RWPE2 (cell line): ENCODE measurements at regions not wholly inside any gene's neighbourhood (a gene's known extent, or its start where the extent isn't known, plus 50 kb on each side); places are given as distances from the start of the nearest gene placed in this dataset.

ENCODE experiments used
- ATAC-seq: fragments of 200-7000 bp; cut with Tn5 transposase; 3 replicates; pipeline ENCODE4 v1.9.1; 2021; ENCODE audit warnings: low read depth
- DNase-seq: peaks from one replicate; pipeline ENCODE4 v3.0.0-alpha.2; 2020; ENCODE audit warnings: low spot score
- H3K27ac ChIP-seq: fragments of 450-650 bp; 2 replicates; pipeline ENCODE4 v1.5.1; 2017; ENCODE audit warnings: mild to moderate bottlenecking; ENCODE audit not compliant: poor library complexity, severe bottlenecking
- H3K27me3 ChIP-seq: fragments of 250-450 bp; sonication (Bioruptor Pico); 2 replicates; pipeline ENCODE4 v1.5.1; 2021; ENCODE audit warnings: mild to moderate bottlenecking, moderate library complexity; ENCODE audit not compliant: insufficient read depth, poor library complexity, severe bottlenecking
- H3K36me3 ChIP-seq: fragments of 250-450 bp; sonication (Bioruptor Pico); 2 replicates; pipeline ENCODE4 v1.5.1; 2020; ENCODE audit warnings: low read depth, mild to moderate bottlenecking, moderate library complexity
- H3K4me1 ChIP-seq: fragments of 250-450 bp; sonication (Bioruptor Pico); 2 replicates; pipeline ENCODE4 v1.5.1; 2021; ENCODE audit warnings: mild to moderate bottlenecking, moderate library complexity; ENCODE audit not compliant: insufficient read depth, poor library complexity, severe bottlenecking
- H3K4me3 ChIP-seq: fragments of 250-450 bp; sonication (Bioruptor Pico); 2 replicates; pipeline ENCODE4 v1.5.1; 2021; ENCODE audit warnings: mild to moderate bottlenecking, moderate library complexity; ENCODE audit not compliant: severe bottlenecking
- H3K9me3 ChIP-seq: fragments of 250-450 bp; sonication (Bioruptor Pico); 2 replicates; pipeline ENCODE4 v1.5.1; 2021; ENCODE audit warnings: mild to moderate bottlenecking, moderate library complexity; ENCODE audit not compliant: severe bottlenecking
- CTCF ChIP-seq: fragments of 450-650 bp; IDR thresholded peaks from one replicate; pipeline ENCODE4 v1.5.1; 2017; ENCODE audit warnings: mild to moderate bottlenecking, moderate library complexity; ENCODE audit not compliant: poor library complexity, severe bottlenecking

- Histone ChIP-seq H3K36me3 (no peaks in the 10 kb centered on the region), H3K4me3 (no peak overlapping the region), H3K4me1 (no peaks in the 10 kb centered on the region), H3K27me3 (no peaks in the 10 kb centered on the region), H3K9me3 (no peaks in the 10 kb centered on the region), H3K27ac (no peak overlapping the region)
- ATAC-seq, result no peak
- TF ChIP-seq CTCF, result no peak
- DNase-seq, result no peak
Observed at GRCh38 chr1:79737193-79737592, 730.7 kb upstream of the ADGRL4 start.

DNA sequence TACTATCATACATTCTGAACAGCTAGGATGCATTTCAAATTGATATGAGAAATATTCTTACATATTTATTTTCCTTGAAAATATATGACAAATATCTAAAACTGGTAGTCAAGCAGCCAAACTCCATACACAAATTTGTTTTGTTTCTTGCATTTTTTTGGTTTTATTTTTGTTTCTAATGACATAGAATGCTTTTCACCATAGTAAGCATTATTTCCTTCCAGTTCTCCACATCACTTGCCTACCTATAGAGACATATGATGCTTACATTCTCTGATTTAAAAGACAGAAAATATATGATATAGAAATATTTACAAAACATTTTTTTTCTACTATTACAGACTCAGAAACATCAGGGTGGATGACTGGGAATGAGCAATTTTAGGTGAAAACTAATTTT, 726.4 kb upstream of the ADGRL4 start:
- Histone ChIP-seq H3K27ac (no peak overlapping the region), H3K4me3 (no peak overlapping the region), H3K36me3 (no peaks in the 10 kb centered on the region), H3K4me1 (no peaks in the 10 kb centered on the region), H3K27me3 (no peaks in the 10 kb centered on the region), H3K9me3 (no peaks in the 10 kb centered on the region)
- TF ChIP-seq CTCF, result no peak
- ATAC-seq, result no peak
- DNase-seq, result no peak

- no peak for TF ChIP-seq CTCF
- H3K27me3 ChIP-seq, result no peaks in the 10 kb centered on the region
- no peak for DNase-seq
Observed at GRCh38 chr1:79726911-79727310, 720.4 kb upstream of the ADGRL4 start.

GRCh38 chr1:79726321-79726720, 719.8 kb upstream of the ADGRL4 start:
- no peak for TF ChIP-seq CTCF
- ATAC-seq (no peak), DNase-seq (no peak)
- H3K4me1 ChIP-seq, result no peaks in the 10 kb centered on the region
- no peaks in the 10 kb centered on the region for H3K36me3 ChIP-seq
- no peaks in the 10 kb centered on the region for H3K27me3 ChIP-seq
- H3K4me3 ChIP-seq, result no peak overlapping the region
- H3K27ac ChIP-seq, result no peak overlapping the region
- H3K9me3 ChIP-seq, result no peaks in the 10 kb centered on the region

More at GRCh38 chr1:79726911-79727310, 720.4 kb upstream of the ADGRL4 start:
- no peaks in the 10 kb centered on the region for H3K9me3 ChIP-seq
- no peak for ATAC-seq
- no peaks in the 10 kb centered on the region for H3K4me1 ChIP-seq
- no peak overlapping the region for H3K27ac ChIP-seq
- H3K36me3 ChIP-seq, result no peaks in the 10 kb centered on the region
- H3K4me3 ChIP-seq, result no peak overlapping the region

- ATAC-seq (peak; percentile 48; the same call in 1 of the 3 replicates), DNase-seq (no peak)
- no peaks in the 10 kb centered on the region for H3K36me3 ChIP-seq
- H3K27me3 ChIP-seq, result no peaks in the 10 kb centered on the region
- H3K27ac ChIP-seq, result no peak overlapping the region
- H3K9me3 ChIP-seq, result no peaks in the 10 kb centered on the region
- H3K4me3 ChIP-seq, result no peak overlapping the region
- no peaks in the 10 kb centered on the region for H3K4me1 ChIP-seq
- TF ChIP-seq CTCF, result no peak
Observed at GRCh38 chr1:79716447-79716846, 709.9 kb upstream of the ADGRL4 start.
